ENCODE measurements at regions not wholly inside any gene's neighbourhood (a gene's known extent, or its start where the extent isn't known, plus 50 kb on each side); places are given as distances from the start of the nearest gene placed in this dataset.

DNA sequence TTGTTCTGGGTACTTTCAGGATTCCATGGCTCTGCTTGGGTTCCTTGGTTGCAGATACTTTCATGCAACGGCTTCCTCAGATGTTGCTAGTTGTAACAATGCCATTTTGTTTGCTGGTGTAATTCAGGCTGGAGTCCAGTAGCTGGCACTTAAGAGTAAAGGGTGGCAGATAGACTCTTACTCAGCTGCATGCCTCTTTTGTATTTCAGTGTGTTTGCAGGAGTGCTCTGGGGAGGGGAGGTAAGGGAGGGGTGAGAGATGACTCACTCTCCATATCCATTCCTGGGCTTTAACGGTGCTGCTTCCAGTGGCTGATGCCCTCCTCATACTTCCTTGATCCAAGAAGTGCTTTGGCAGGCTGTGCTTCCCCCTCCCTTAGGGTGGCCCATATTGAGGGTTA, 155.2 kb downstream of the ZNF330 start (continued):
- TF ChIP-seq FOSL2 (IDR thresholded peaks at IDR 0.05; ENCODE audit: borderline replicate concordance, low read depth) (peak; percentile 92), IRF3 (IDR thresholded peaks at IDR 0.05; ENCODE audit: low read depth, low read length) (no peak), FOXM1 (IDR thresholded peaks at IDR 0.05; ENCODE audit: low read depth) (no peak), EP300 (IDR thresholded peaks at IDR 0.05; ENCODE audit: borderline replicate concordance in 1 of 2, low read depth in 1 of 2, low read length in 1 of 2) (peak in 1 of 2 experiments; percentile 57; a peak in 1 of 4 replicates), MXI1 (IDR thresholded peaks at IDR 0.05; ENCODE audit: low read depth, low read length) (no peak), TEAD4 (IDR thresholded peaks at IDR 0.05; ENCODE audit: borderline replicate concordance, insufficient read depth) (peak; percentile 40; the same call in 1 of the 2 replicates), YY1 (IDR thresholded peaks at IDR 0.05; ENCODE audit: low read depth) (no peak), ZBTB33 (IDR thresholded peaks at IDR 0.05; ENCODE audit: borderline replicate concordance, low read depth) (no peak), RXRA (IDR thresholded peaks at IDR 0.05; ENCODE audit: borderline replicate concordance, low read depth) (peak; percentile 37; the same call in 1 of the 2 replicates), NRF1 (IDR thresholded peaks at IDR 0.05; ENCODE audit: low read depth, low read length) (peak; percentile 3; the same call in 1 of the 2 replicates), TAF1 (IDR thresholded peaks at IDR 0.05; ENCODE audit: borderline replicate concordance, low read depth, low read length) (no peak)
- TF ChIP-seq, protein P1, sequence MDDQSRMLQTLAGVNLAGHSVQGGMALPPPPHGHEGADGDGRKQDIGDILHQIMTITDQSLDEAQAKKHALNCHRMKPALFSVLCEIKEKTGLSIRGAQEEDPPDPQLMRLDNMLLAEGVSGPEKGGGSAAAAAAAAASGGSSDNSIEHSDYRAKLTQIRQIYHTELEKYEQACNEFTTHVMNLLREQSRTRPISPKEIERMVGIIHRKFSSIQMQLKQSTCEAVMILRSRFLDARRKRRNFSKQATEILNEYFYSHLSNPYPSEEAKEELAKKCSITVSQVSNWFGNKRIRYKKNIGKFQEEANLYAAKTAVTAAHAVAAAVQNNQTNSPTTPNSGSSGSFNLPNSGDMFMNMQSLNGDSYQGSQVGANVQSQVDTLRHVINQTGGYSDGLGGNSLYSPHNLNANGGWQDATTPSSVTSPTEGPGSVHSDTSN (IDR thresholded peaks at IDR 0.05): peak; percentile 55

DNA sequence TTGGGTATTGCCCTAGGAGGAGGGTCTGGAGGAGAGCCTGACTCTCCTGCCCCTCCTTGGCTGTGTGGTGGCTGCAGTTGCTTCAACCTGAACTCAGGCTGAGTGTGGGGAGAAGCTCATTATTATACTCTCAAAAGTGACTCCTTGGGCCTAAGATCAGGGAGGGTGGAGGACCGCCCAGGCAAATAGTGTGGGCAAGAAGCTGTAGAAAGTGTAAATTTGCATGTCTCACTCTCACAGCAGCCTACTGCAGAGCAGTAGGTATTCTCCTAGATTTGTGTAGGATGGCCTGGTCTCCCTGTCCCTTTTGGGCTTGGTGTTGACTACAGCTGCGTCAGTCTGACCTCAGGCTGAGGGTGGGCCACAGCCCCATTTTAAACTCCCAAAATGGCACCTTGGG, 156.1 kb downstream of the ZNF330 start:
- H3K27me3 ChIP-seq (ENCODE audit: insufficient read depth): no peaks in the 10 kb centered on the region
- H2AFZ ChIP-seq (ENCODE audit: low read depth): no peak overlapping the region
- ChIA-PET POLR2A (no interaction called here), CTCF (interaction anchor here (1.0 to 1.1 kb wide), 2 partner anchors 9 to 31 kb away, joined by 3 read pairs; no protein-coding TSS in a partner anchor)
- H3K9me2 ChIP-seq: no peaks in the 10 kb centered on the region
- no peak overlapping the region for H3K9ac ChIP-seq
- 94% methylated on average over 2 of the region's 2 CpGs for WGBS (ENCODE audit: low lambda C conversion rate)
- no peaks in the 10 kb centered on the region for H3K4me1 ChIP-seq (ENCODE audit: control insufficient read depth in 1 of 2, insufficient read depth in 2 of 2, low read depth in 1 of 2, low read length in 1 of 2)
- no peak overlapping the region for H3K4me2 ChIP-seq
- no peak overlapping the region for H3K4me3 ChIP-seq (ENCODE audit: low read depth in 2 of 2, low read length in 1 of 2)
- no peaks in the 10 kb centered on the region for H3K79me2 ChIP-seq (ENCODE audit: insufficient read depth)
- H3K36me3 ChIP-seq (replicated peaks in 1 of 2; ENCODE audit: control insufficient read depth in 1 of 2, insufficient read depth in 2 of 2, low read length in 1 of 2): no peaks in the 10 kb centered on the region
- H3F3A ChIP-seq (replicated peaks; ENCODE audit: insufficient read depth): no peaks in the 10 kb centered on the region
- no peak for DNase-seq
- TF ChIP-seq, protein P1 (IDR thresholded peaks at IDR 0.05): no peak
- TF ChIP-seq ELF1 (IDR thresholded peaks at IDR 0.05) (no peak), NRF1 (IDR thresholded peaks at IDR 0.05; ENCODE audit: low read depth, low read length) (no peak), EZH2phosphoT487 (IDR thresholded peaks at IDR 0.05; ENCODE audit: borderline replicate concordance, low read depth) (no peak), NFIC (IDR thresholded peaks at IDR 0.05; ENCODE audit: borderline replicate concordance) (no peak), FOSL2 (IDR thresholded peaks at IDR 0.05; ENCODE audit: borderline replicate concordance, low read depth) (no peak), USF2 (IDR thresholded peaks at IDR 0.05; ENCODE audit: borderline replicate concordance, low read depth, low read length) (no peak), ZBTB33 (IDR thresholded peaks at IDR 0.05; ENCODE audit: borderline replicate concordance, low read depth) (no peak), TCF12 (IDR thresholded peaks at IDR 0.05) (no peak), SMC3 (IDR thresholded peaks at IDR 0.05; ENCODE audit: low read depth, low read length) (no peak), EP300 (IDR thresholded peaks at IDR 0.05; ENCODE audit: borderline replicate concordance in 1 of 2, low read depth in 1 of 2, low read length in 1 of 2) (no peak), MXI1 (IDR thresholded peaks at IDR 0.05; ENCODE audit: low read depth, low read length) (no peak), TAF1 (IDR thresholded peaks at IDR 0.05; ENCODE audit: borderline replicate concordance, low read depth, low read length) (no peak)
- TF ChIP-seq, protein P2, sequence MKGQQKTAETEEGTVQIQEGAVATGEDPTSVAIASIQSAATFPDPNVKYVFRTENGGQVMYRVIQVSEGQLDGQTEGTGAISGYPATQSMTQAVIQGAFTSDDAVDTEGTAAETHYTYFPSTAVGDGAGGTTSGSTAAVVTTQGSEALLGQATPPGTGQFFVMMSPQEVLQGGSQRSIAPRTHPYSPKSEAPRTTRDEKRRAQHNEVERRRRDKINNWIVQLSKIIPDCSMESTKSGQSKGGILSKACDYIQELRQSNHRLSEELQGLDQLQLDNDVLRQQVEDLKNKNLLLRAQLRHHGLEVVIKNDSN (IDR thresholded peaks at IDR 0.05; ENCODE audit: borderline replicate concordance, low read depth): no peak
- no peak overlapping the region for H3K27ac ChIP-seq (ENCODE audit: low read depth in 2 of 2, low read length in 1 of 2)
- H3K9me3 ChIP-seq: no peaks in the 10 kb centered on the region
- H4K20me1 ChIP-seq (ENCODE audit: insufficient read depth): no peaks in the 10 kb centered on the region

Data from SK-N-SH (cell line).